Tibial artery (tissue), 4 donors: ENCODE measurements at regions not wholly inside any gene's neighbourhood (a gene's known extent, or its start where the extent isn't known, plus 50 kb on each side); places are given as distances from the start of the nearest gene placed in this dataset.

ENCODE experiments used
- DNase-seq, 2 donors: peaks; one replicate each; pipeline ENCODE4 v3.0.0-alpha.2; 2019
- H3K27ac ChIP-seq, 2 donors: fragments of 200-600 bp; sonication (generic) in 1 of 2; 1 replicate in 1 of 2; 2 replicates in 1 of 2; pipeline ENCODE4 v1.5.1; 2018 to 2019; ENCODE audit warnings: mild to moderate bottlenecking in 1 of 2
- H3K27me3 ChIP-seq, 2 donors: fragments of 200-600 bp; sonication (generic) in 1 of 2; one replicate each; pipeline versions ENCODE4 v1.5.1 to v1.6.0; 2016 to 2019
- H3K36me3 ChIP-seq, 3 donors: fragments of 200-600 bp; sonication (generic) in 2 of 3; one replicate each; pipeline ENCODE4 v1.5.1; 2016 to 2019; ENCODE audit warnings: mild to moderate bottlenecking in 2 of 3
- H3K4me1 ChIP-seq, 4 donors: fragments of 200-600 bp; sonication (generic) in 2 of 4; 1 replicate in 3 of 4; 2 replicates in 1 of 4; pipeline ENCODE4 v1.5.1; 2016 to 2019
- H3K4me3 ChIP-seq, 2 donors: fragments of 200-600 bp; sonication (generic) in 1 of 2; 1 replicate in 1 of 2; 2 replicates in 1 of 2; pipeline ENCODE4 v1.5.1; 2018 to 2019; ENCODE audit warnings: mild to moderate bottlenecking in 2 of 2
- H3K9me3 ChIP-seq, 3 donors: fragments of 200-600 bp; sonication (generic) in 1 of 3; one replicate each; pipeline ENCODE4 v1.5.1; 2016 to 2019
- intact Hi-C: fragments of 100-400 bp; cut with DNase I; formaldehyde crosslinking; loops from one replicate; pipeline ENCODE4 v1.15.0; 2023; ENCODE audit warnings: low total_unique reads
- TF ChIP-seq, protein P1 (sequence below), 2 experiments: fragments of 200-600 bp in 1 of 2; fragments of 450-650 bp in 1 of 2; IDR thresholded peaks; one replicate each; pipeline ENCODE4 v1.5.1; 2017 to 2019; ENCODE audit warnings: antibody characterized with exemption in 2 of 2, mild to moderate bottlenecking in 1 of 2, moderate library complexity in 1 of 2

DNA sequence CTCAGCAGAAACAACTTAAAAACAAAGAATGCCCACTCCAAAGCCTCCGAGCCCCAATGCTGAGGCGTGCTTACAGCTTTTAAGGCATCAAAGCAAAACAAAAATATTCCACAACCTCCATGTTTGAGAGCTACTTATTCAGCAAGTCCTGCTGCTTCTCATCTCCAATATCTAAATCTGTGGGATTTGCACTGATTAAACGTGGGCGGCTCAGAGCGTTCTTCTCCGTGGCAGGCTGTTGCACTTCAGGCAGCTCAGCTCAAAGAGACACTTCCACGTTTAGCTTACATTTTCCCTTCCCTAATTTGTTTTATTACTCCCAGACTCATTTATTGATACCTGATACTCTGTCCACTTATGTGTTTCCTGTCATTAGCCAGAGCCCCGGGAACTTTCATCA lies 282.6 kb upstream of the MCTP2 start:
- H3K27ac ChIP-seq = no peak overlapping the region
- TF ChIP-seq, protein P1, sequence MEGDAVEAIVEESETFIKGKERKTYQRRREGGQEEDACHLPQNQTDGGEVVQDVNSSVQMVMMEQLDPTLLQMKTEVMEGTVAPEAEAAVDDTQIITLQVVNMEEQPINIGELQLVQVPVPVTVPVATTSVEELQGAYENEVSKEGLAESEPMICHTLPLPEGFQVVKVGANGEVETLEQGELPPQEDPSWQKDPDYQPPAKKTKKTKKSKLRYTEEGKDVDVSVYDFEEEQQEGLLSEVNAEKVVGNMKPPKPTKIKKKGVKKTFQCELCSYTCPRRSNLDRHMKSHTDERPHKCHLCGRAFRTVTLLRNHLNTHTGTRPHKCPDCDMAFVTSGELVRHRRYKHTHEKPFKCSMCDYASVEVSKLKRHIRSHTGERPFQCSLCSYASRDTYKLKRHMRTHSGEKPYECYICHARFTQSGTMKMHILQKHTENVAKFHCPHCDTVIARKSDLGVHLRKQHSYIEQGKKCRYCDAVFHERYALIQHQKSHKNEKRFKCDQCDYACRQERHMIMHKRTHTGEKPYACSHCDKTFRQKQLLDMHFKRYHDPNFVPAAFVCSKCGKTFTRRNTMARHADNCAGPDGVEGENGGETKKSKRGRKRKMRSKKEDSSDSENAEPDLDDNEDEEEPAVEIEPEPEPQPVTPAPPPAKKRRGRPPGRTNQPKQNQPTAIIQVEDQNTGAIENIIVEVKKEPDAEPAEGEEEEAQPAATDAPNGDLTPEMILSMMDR (IDR thresholded peaks at IDR 0.05) = no peak
- no peak for DNase-seq
- no peaks in the 10 kb centered on the region for H3K9me3 ChIP-seq
- H3K27me3 ChIP-seq = no peaks in the 10 kb centered on the region
- H3K36me3 ChIP-seq = no peaks in the 10 kb centered on the region
- no peak overlapping the region for H3K4me3 ChIP-seq
- intact Hi-C loops = no loop called here
- no peaks in the 10 kb centered on the region for H3K4me1 ChIP-seq

- intact Hi-C loops = no loop called here
- TF ChIP-seq, protein P1 (IDR thresholded peaks at IDR 0.05) = no peak
Observed at GRCh38 chr15:93943586-93943985, 287.8 kb upstream of the MCTP2 start.

GRCh38 chr15:93942269-93942694 lies 289.1 kb upstream of the MCTP2 start:
- intact Hi-C loops = no loop called here

More at GRCh38 chr15:93943586-93943985, 287.8 kb upstream of the MCTP2 start:
- H3K4me3 ChIP-seq = no peak overlapping the region
- H3K27me3 ChIP-seq = no peaks in the 10 kb centered on the region
- H3K9me3 ChIP-seq = no peaks in the 10 kb centered on the region
- no peak for DNase-seq
- no peaks in the 10 kb centered on the region for H3K4me1 ChIP-seq
- H3K36me3 ChIP-seq = no peaks in the 10 kb centered on the region
- H3K27ac ChIP-seq = no peak overlapping the region

GRCh38 chr15:93941697-93942096 lies 289.7 kb upstream of the MCTP2 start:
- Histone ChIP-seq H3K27ac (no peak overlapping the region), H3K27me3 (no peaks in the 10 kb centered on the region), H3K4me1 (no peaks in the 10 kb centered on the region), H3K36me3 (no peaks in the 10 kb centered on the region), H3K9me3 (no peaks in the 10 kb centered on the region), H3K4me3 (no peak overlapping the region)
- DNase-seq = no peak
- TF ChIP-seq, protein P1 (IDR thresholded peaks at IDR 0.05) = no peak
- intact Hi-C loops = no loop called here

More at GRCh38 chr15:93942269-93942694, 289.1 kb upstream of the MCTP2 start:
- H3K36me3 ChIP-seq = no peaks in the 10 kb centered on the region
- TF ChIP-seq, protein P1 (IDR thresholded peaks at IDR 0.05) = no peak
- H3K4me3 ChIP-seq = no peak overlapping the region
- H3K4me1 ChIP-seq = no peaks in the 10 kb centered on the region
- H3K27me3 ChIP-seq = no peaks in the 10 kb centered on the region
- no peak overlapping the region for H3K27ac ChIP-seq
- no peak for DNase-seq
- no peaks in the 10 kb centered on the region for H3K9me3 ChIP-seq

- H3K4me3 ChIP-seq = no peak overlapping the region
- H3K9me3 ChIP-seq = no peaks in the 10 kb centered on the region
- TF ChIP-seq, protein P1 (IDR thresholded peaks at IDR 0.05) = no peak
- intact Hi-C loops = no loop called here
- H3K27me3 ChIP-seq = no peaks in the 10 kb centered on the region
- no peaks in the 10 kb centered on the region for H3K36me3 ChIP-seq
- H3K27ac ChIP-seq = no peak overlapping the region
- no peaks in the 10 kb centered on the region for H3K4me1 ChIP-seq
- no peak for DNase-seq
Observed at GRCh38 chr15:93940226-93940625, 291.1 kb upstream of the MCTP2 start.

GRCh38 chr15:93932164-93932776 lies 299.1 kb upstream of the MCTP2 start:
- no peaks in the 10 kb centered on the region for H3K36me3 ChIP-seq
- TF ChIP-seq, protein P1 (IDR thresholded peaks at IDR 0.05) = no peak
- no peak overlapping the region for H3K27ac ChIP-seq
- H3K9me3 ChIP-seq = no peaks in the 10 kb centered on the region
- H3K27me3 ChIP-seq = no peaks in the 10 kb centered on the region
- intact Hi-C loops = no loop called here
- no peak for DNase-seq
- H3K4me1 ChIP-seq = no peaks in the 10 kb centered on the region
- no peak overlapping the region for H3K4me3 ChIP-seq
